H4 (cell line): ENCODE measurements at regions not wholly inside any gene's neighbourhood (a gene's known extent, or its start where the extent isn't known, plus 50 kb on each side); places are given as distances from the start of the nearest gene placed in this dataset.
A peak's percentile ranks its signal among the peaks of the same experiment; 100 is the strongest.

Experiments used
- DNase-seq: peaks from one replicate; pipeline ENCODE4 v3.0.0-alpha.2; 2015; ENCODE audit warnings: low spot score

- no peak for DNase-seq
These were observed 194.5 kb upstream of the SOX5 start for GRCh38 chr12:24143928-24144327.

DNA sequence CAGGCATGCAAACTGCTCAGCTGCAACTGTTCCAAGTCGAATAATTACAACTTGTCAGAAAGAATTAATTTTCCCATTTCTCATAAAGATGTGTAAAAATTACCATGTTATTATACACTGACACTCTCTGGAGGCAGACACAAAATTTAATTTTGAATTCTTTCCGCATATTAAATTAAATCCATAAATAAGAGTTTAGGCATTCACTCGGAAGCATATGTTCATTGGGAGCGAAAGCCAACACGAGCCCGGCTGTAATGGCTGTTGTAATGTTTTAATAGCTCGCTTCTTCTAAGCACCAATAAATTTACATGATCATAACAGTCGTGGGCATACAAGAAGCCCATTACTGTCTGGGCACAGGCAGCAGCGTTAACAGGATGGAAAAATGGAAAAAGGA, 189.6 kb upstream of the SOX5 start:
- DNase-seq, result no peak

DNA sequence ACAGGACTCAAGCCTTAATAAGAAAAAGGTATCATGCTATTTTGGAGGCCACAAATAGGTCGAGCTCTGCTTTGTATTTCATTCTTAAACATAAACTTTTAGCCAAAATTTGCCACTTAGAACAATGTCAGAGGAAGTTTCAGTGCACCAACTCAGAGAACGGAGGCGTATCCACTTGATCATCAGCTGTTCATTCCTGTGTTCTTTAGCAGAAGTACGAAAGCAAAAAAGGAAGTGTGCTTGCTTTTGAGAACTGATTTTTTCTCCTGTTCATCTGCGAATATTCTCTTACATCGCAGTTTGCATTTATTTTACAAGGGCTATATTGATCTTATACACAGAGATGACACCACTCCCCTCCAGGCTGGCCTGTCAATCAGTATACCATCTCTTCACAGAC, 188.6 kb upstream of the SOX5 start:
- DNase-seq, result no peak

DNA sequence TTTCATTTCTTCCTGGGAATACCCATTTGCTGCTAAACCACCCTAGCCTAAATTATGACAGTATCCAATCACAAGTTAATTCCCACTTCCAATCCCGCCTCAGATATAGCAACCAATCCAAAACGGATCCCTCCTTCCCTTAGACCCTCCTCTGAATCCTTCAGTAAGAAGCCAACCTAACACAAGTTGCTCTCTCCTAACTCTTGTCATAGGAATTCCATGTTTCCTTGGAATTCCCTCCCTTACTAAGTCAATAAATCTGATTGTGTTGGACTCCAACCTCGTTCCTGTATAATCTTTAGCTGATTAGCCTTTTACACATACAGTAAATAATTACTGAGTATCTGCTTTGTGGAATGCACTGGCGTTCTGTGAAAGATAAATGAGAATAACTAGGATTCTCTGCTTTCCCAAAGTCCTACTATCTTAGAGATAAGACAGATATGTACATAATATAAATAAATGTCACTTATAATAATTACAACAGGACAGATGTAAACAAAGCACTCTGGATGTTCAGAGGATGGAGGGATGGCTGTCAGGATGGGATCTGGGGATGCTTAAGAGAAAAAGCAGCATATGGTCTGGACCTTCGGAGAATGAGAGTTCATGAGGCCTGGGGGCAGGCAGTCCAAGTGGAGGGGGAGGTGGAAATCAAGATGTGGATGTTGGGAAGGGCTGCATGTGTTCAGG, 185.8 kb upstream of the SOX5 start:
- no peak for DNase-seq

- no peak for DNase-seq
These were observed 184.6 kb upstream of the SOX5 start for GRCh38 chr12:24134092-24134491.

DNA sequence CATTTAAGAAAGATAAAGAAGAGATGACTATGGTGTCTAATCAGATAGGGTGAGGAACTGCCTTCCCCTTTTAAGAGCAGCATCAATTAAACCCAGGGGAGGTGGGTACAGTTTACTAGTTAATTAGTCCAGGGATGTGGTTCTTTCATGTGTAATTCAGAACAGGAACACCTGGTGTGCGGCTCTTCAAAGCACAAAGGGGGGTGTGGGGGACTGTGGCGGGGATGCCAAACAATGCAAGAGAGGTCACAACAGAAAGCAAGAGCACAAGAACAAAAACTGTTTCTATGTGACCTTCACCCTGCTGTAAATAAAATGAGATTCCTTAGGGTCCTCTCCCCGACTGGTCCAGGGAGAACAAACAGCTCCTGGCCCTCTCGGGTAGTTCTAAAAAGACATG, 183.9 kb upstream of the SOX5 start:
- DNase-seq, result no peak

DNA sequence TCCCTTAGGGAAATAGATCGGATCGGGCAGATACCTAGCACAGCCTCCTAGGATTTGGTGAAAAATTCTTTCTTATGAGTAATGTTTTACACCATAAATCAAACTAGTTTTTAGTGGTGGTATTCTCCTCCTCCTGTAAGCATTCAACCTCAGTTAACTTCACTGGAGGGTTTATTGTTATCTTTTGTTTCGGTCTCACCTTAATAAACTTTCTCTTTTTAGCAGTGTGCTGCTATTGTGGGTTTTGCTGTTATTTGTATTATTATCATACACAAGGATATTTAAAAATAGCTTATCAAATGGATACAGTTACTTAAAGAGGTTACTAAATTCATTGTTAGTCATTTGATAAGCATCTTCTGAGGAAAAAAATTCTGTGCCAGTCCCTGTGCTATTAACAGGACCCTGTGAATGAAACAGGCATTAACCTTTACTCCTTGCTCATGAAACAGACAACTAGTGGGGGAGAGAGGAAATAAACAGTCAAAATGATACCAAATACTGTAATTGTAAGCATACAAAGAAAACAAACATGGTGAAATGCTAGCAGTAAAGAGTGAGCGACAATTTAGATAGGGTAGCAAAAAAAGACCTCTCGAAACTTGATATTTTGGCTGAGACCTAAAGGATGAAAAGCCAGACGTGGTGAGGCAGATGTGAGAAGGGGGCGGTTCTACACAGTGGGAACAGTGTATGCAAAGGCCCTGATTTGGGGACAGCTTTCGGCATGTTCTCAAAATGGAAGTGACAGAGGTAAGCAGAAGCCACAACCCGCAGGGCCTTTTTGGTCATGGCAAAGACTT, 178.7 kb upstream of the SOX5 start:
- DNase-seq, result no peak

DNA sequence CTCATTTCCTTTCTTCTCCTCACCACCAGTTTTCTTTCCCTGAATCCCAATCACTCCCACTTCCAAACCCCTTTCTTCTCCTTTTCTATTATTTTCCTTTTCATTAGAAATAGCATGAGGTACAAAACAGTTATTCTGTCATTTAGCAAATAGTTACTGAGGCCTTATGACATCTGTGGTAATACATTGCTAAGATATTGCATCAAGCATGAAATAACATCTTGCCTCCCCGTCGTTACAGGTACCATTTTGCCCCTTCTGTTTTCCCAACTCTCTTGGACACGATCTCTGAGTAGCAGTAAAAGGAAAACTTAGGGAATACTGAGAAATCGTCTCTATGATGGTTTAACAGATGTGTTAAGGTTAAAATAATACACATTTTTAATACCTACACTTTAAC, 175.8 kb upstream of the SOX5 start:
- DNase-seq, result no peak

DNA sequence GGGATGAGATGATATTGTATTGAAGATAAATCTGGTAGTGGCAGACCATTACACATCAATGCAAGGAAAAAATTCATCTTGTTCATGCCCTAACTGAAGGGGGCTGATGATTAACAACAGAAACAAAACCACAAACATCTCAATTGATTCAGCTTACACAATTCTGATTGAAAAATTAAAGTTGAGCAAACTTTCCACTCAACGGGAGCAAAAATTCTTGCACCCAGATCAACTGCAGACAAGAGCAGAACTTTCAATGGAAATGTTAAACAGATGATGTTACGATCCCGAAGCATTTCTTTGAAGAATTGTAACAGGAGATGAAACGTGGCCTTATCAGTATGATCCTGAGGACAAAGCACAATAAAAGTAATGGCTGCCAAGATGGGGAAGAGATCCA, 172.4 kb upstream of the SOX5 start:
- DNase-seq, result no peak

DNA sequence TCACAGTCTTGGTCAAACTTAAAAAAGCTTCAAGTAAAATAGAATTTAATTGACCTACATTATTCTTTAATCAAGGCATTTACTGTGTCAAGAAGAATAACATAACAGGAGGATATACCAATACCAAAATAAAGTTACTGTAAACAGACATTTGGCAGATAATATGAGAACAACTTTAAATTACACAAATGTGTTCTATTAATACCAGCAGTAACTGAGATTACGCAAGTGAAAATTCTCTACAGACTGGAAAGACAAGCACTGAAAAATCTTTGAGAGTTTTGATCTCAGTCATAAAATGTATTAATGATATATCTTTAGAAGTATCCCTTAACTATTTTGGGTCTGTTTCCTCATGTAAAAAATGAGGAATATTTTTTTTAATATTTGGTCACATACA, 169.2 kb upstream of the SOX5 start:
- DNase-seq, result no peak

- no peak for DNase-seq
These were observed 167.1 kb upstream of the SOX5 start for GRCh38 chr12:24116548-24116947.

DNA sequence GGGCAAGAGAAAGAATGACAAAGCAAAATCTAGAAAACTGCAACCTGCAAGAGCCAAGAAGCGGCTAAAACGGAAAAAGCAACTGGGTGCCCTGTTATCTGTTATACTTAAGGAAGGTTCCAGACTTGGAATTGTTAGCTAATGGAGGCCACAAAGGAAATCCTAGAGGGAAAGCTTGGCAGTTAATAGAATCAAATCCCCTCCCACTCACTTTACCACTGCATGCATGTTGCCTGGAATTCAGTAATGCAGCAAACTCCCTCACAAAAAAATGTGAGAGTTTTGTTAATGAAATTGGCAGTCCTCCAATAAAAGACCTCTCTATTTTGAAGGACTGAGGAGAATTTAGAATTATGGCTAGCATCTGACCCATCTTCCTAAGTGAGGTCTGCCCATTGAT, 164.2 kb upstream of the SOX5 start:
- DNase-seq, result no peak

DNA sequence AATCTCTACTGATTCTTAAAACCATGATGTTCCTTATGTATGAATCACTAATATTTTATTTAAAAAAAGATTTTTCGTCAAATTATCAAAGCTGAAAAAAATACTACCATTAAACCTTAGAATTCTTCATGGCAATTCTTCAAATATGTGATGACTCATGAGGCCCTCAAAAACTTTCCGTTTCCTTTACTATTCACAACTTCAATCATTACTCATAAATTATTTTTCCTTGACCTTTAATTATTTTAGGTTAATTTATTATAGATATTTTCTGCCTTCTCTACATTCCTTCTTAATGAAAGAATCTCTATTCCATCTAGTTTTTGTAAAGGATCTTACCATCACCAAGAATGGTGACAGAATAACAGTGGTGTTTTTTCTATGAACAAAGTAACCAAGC, 162.1 kb upstream of the SOX5 start:
- DNase-seq, result no peak

GRCh38 chr12:24111086-24111485, 161.6 kb upstream of the SOX5 start:
- DNase-seq, result no peak

GRCh38 chr12:24109381-24110039, 160.0 kb upstream of the SOX5 start:
- peak; percentile 22 for DNase-seq

- no peak for DNase-seq
These were observed 153.2 kb upstream of the SOX5 start for GRCh38 chr12:24102676-24103075.

DNA sequence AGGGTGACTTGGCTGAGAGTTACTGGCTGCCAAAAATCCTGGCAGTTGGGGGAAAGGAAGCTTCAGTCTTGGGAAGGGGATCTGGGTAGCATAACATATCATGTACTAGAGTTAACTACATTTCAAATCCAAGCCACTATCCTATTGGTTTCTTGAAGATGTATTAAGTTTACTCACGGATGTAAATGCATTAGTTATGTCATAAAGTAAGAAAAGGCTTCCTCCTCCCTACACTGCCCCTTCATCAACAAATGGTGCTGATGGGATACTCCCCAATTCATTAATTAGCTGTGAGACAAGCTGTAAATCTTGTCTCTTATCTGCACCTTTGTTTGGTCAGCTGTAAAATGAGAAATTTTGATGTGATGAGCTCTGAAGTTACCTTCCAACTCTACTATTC, 150.1 kb upstream of the SOX5 start:
- DNase-seq, result no peak

DNA sequence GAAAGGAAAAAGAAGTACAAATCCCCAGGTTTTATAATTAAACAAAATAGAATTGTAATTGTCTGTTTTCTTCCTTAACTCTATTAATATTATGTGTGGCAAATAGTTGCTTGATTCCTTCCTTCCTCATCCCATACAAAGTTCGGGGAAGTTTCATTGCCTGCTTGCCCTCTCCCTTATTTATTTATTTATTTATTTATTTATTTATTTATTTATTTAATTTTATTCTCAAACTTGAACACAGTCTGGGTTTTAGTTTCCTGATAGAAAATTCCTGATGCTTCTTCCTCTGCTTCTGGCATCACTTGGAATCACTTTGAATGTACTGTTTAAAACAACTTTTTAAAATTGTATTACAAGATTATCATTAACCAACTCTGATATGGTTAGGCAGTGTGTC, 145.8 kb upstream of the SOX5 start:
- DNase-seq, result no peak

- no peak for DNase-seq
These were observed 140.0 kb upstream of the SOX5 start for GRCh38 chr12:24089510-24089890.

DNA sequence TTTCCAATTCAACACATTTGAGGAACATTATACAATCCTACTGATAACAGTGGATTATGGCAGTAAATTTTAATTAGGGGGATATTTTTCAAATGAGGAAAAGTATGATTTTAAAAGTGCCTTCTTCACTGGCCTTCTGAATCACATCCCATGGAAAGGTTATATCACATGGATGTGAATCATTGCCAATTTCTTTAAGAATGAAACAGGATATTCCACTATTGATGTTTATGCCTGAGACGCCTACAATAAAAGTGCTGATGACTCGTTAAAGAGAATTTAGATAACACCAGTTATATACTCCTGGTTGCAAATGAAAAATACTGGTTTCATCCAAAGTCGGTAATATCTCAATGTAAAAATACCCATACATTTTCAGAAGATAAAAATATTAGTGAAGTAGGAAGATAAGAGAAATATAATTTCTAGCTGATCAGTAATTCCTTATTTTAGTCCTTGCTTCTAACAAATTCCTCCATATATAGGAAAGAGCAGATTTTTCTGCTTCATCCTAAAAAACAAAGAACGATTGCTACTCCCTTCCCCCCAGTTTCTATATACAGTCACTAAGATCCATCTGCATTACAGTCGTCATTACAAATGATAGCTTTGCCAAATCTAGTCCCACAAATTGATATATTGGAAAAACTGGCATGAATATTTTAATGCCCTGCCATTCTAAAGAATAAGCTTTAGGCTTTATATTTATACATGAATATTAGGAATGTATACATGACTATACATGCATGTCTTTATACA, 139.5 kb upstream of the SOX5 start:
- DNase-seq, result no peak

DNA sequence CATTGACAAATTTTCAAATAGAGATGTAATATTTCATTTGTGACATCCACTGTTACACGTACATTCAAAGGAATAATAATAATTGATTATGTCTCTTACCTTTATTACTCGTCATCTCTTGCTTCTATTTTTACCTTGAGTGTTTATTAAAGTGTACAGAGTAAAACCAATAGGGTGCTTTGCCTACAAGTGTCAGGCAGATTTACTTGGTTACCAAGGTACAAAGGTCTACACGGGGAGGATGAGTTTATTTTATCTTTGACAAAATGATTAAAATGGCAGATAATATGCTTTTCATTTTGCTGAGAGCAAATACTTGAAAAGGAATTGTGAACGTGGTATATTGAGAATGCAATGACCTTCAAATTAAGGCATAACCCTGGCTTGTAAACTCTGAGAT, 137.8 kb upstream of the SOX5 start:
- no peak for DNase-seq

- DNase-seq, result no peak
These were observed 135.3 kb upstream of the SOX5 start for GRCh38 chr12:24084800-24085199.
